NCI-H774 (cell line): ENCODE measurements at regions not wholly inside any gene's neighbourhood (a gene's known extent, or its start where the extent isn't known, plus 50 kb on each side); places are given as distances from the start of the nearest gene placed in this dataset.
"Not testable (repeated sequence)": the region's sequence is repeated elsewhere in the genome, so short reads cannot be mapped to it uniquely, and the experiment has no call there.

Experiments used
- DNase-seq: peaks from one replicate; lab custom pipeline; 2025; lab: John Stamatoyannopoulos, UW

- no peak for DNase-seq
Measured at GRCh38 chr13:75178436-75178835, 303.5 kb downstream of the TBC1D4 start.

GRCh38 chr13:75175575-75175974, 306.4 kb downstream of the TBC1D4 start:
- DNase-seq = no peak

GRCh38 chr13:75175097-75175496, 306.9 kb downstream of the TBC1D4 start:
- not testable (repeated sequence) for DNase-seq

- no peak for DNase-seq
Measured at GRCh38 chr13:75174481-75174880, 307.5 kb downstream of the TBC1D4 start.

GRCh38 chr13:75173457-75174356, 308.3 kb downstream of the TBC1D4 start:
- no peak for DNase-seq

DNA sequence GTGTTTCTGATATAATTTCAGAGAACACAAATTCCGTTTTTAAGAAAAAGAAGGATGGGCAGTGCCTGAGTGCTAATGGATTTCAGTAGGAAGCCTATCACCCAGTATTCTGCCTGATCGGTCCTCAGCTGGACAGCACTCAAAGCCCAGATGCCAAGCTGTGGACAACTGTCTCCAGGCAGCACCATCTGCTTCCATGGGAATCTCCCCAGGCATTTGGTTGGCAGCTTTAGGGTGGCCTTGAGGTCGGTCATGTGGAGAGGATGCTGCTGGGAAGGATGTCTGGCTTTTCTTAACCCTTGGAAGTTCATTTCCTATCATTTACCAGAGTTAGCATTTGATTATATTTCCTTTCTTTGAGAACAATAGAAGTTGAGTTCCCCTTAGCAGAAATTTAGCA, 311.7 kb downstream of the TBC1D4 start:
- no peak for DNase-seq

DNA sequence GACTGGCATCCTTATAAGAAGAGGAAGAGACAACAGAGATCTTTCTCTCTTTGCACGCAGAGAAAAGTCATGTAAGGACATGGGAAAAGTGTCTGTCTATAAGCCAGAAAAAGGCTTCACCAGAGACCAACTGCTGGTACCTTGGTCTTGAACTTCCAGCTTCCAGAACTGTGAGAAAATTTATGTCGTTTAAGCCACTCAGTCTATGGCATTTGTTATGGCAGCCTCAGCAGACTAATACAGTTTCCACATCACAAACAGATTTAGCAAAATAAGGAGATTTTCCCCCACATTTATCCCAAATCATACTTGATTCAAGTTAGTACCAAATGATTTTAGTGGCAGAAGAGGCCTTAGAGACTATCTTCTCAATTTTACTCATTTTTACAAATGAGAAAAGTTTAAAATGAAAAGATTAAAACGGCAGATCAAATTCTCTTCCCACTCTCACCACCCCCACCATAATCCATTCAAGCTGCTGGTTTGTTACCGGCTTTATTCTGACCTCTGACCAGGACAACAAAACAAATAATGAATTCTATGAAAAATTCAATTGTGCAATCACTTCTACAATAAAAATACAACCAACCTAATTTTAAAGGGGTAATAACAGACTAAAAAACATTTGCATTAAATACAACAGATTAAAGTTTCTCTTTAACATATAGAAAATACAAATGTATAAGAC, 316.3 kb downstream of the TBC1D4 start:
- DNase-seq = no peak

GRCh38 chr13:75161804-75162203, 320.2 kb downstream of the TBC1D4 start:
- DNase-seq = no peak

- DNase-seq = no peak
Measured at GRCh38 chr13:75160984-75161383, 321.0 kb downstream of the TBC1D4 start.

DNA sequence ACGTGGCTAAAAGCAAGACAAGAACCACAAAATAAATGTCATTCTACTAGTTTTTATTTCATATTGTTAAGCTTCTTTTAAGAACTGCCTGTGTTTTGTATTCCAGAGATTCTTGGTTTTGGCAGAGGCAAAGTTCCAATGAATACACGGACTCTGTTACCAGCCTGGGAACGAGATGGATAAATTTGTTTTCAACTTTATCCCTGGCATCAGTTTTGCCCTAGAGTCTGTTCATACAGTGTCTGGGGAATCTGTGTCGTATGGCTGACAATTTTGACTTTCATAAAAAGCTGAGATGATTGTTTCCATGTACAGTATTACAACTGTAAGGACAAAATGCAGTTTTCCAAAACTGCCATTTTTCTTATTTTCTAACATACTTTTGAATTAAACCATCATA, 327.6 kb downstream of the TBC1D4 start:
- no peak for DNase-seq

GRCh38 chr13:75153834-75154233, 328.1 kb downstream of the TBC1D4 start:
- DNase-seq = no peak

- DNase-seq = no peak
Measured at GRCh38 chr13:75153386-75153785, 328.6 kb downstream of the TBC1D4 start.

- DNase-seq = no peak
Measured at GRCh38 chr13:75151081-75151643, 330.8 kb downstream of the TBC1D4 start.

DNA sequence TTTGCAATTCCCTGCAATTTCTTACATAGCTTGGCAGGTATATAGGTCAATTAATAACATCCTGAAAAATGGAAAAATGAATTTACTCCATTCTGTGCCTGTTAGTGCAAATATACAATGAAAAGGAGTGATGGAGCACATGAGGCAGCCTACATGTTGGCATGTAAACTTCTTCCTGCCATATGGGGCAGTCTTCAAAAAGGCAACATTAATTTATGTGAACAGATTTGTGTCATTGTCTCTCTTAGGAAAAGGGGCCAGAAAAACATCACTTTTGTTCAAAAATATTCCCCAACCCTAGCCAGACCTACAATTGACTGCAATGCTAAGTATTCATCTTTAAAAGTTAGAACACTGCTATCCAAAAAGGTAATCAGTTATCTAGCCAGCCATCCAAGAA, 332.2 kb downstream of the TBC1D4 start:
- no peak for DNase-seq

GRCh38 chr13:75147946-75148345, 334.0 kb downstream of the TBC1D4 start:
- DNase-seq = no peak

- DNase-seq = no peak
Measured at GRCh38 chr13:75146436-75146835, 335.5 kb downstream of the TBC1D4 start.

- no peak for DNase-seq
Measured at GRCh38 chr13:75145927-75146326, 336.0 kb downstream of the TBC1D4 start.

- DNase-seq = no peak
Measured at GRCh38 chr13:75139291-75139690, 342.7 kb downstream of the TBC1D4 start.

DNA sequence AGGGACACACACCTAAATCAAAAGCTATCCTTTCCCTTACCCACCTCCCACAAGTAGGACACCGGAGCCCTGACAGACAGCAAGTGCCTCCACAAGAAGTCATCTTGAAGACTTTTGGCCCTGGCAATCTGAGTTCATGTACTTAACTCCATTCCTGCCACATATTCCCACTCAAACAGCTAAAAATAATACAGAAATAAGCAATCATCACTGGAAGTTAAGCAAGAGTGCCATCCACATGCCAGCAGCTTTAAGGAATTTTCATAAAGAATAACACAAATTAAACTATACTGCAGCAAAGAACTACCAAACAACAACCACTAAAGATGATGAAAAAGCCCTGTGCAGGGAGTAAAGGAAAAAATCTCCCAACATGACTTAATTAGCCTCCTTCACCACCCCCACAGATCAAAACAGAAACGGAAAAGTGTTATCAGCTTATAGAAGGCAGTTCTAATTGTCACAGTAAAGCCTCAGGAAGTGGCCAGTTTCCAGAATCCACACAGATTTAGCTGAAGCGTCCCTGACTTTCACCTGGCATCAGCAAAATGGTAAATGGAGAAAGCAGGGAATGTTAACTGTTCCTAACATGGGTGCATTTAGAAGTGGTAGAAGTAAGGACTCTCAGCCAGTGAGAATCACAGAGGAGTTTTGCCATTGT, 343.9 kb downstream of the TBC1D4 start:
- DNase-seq = no peak

DNA sequence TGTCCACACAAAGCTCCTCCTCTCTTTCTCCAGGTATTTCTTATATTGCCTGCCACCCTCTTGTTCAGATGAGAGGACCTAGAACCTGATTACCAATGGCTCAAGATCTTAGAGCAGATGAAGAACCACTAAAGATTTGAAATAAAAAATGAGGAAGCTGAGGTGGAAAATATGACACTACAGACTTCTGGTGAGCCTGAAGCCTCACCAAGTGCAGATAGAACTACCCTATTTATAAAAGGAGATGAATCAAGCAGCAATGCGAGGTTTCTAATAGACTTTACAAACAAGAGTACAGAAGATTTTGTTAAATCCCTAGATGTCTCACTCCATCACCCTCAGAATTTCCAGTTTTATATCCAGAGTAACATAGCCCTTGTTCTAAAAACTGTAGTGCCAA, 345.8 kb downstream of the TBC1D4 start:
- DNase-seq = no peak

- DNase-seq = no peak
Measured at GRCh38 chr13:75135325-75135825, 346.6 kb downstream of the TBC1D4 start.
